Thyroid gland (tissue), 4 donors: ENCODE measurements at regions not wholly inside any gene's neighbourhood (a gene's known extent, or its start where the extent isn't known, plus 50 kb on each side); places are given as distances from the start of the nearest gene placed in this dataset.

Source experiments
- DNase-seq, 2 donors: peaks; one replicate each; pipeline ENCODE4 v3.0.0-alpha.2; 2019
- H3K27ac ChIP-seq, 3 donors: fragments of 200-600 bp; sonication (generic); 1 replicate in 2 of 3; 2 replicates in 1 of 3; pipeline ENCODE4 v1.5.1; 2016 to 2019; ENCODE audit warnings: mild to moderate bottlenecking in 1 of 3, moderate library complexity in 1 of 3
- H3K27me3 ChIP-seq: fragments of 200-600 bp; sonication (generic); one replicate; pipeline ENCODE4 v1.5.1; 2019
- H3K36me3 ChIP-seq, 2 donors: fragments of 200-600 bp; sonication (generic); one replicate each; pipeline ENCODE4 v1.5.1; 2016 to 2019
- H3K4me1 ChIP-seq, 2 donors: fragments of 200-600 bp; sonication (generic); one replicate each; pipeline ENCODE4 v1.5.1; 2017 to 2019
- H3K4me3 ChIP-seq, 3 donors: fragments of 200-600 bp; sonication (generic); replicated peaks in 1 of 3; 1 replicate in 2 of 3; 2 replicates in 1 of 3; pipeline ENCODE4 v1.5.1; 2016; ENCODE audit warnings: mild to moderate bottlenecking in 1 of 3
- H3K9me3 ChIP-seq: fragments of 200-600 bp; sonication (generic); one replicate; pipeline ENCODE4 v1.5.1; 2017
- POLR2A ChIP-seq, 2 donors: fragments of 450-650 bp; IDR thresholded peaks; one replicate each; pipeline ENCODE4 v1.6.1; 2017; ENCODE audit warnings: antibody characterized with exemption in 2 of 2, mild to moderate bottlenecking in 2 of 2, moderate library complexity in 1 of 2
- WGBS, 2 donors: methylation state at CpG; one replicate each; pipeline ENCODE4 v1.1.5; 2017; 5-methylcytosine and 5-hydroxymethylcytosine counted together
- intact Hi-C: fragments of 100-400 bp; cut with DNase I; formaldehyde crosslinking; loops from one replicate; pipeline ENCODE4 v1.15.1; 2023
- TF ChIP-seq, protein P1 (sequence below), 6 experiments: fragments of 200-600 bp in 3 of 6; fragments of 450-650 bp in 3 of 6; sonication (generic) in 3 of 6; IDR thresholded peaks; one replicate each; pipeline ENCODE4 v1.5.1; 2016 to 2019; ENCODE audit warnings: antibody characterized with exemption in 6 of 6, mild to moderate bottlenecking in 2 of 6, inconsistent platforms in 1 of 6, moderate library complexity in 1 of 6

DNA sequence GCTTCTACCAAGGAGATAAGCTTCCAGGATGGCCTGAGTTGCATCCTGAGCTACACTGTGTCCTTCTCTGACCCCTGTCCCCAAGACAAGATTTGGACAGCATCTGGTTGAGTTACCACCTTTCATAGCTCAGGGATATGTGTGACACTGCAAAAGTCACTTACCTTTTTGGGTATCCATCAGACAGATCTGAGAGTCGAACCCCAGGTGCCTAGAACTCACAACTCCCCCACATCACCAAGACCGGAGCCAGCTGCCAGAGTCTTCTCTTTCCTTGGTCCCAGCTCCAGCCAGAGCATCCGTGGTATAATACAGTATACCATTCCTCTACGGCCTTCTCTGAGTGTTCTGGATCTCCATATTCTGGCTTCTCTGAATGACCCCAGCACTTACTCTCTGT is 133.0 kb downstream of the CD83 start:
- Histone ChIP-seq H3K4me3 (no peak overlapping the region), H3K36me3 (no peaks in the 10 kb centered on the region), H3K4me1 (no peaks in the 10 kb centered on the region), H3K27me3 (no peaks in the 10 kb centered on the region), H3K9me3 (no peaks in the 10 kb centered on the region), H3K27ac (no peak overlapping the region)
- no peak for DNase-seq
- 93 to 100% methylated on average over 4 of the region's 4 CpGs for WGBS, 2 donors
- intact Hi-C loops: no loop called here
- no peak for TF ChIP-seq POLR2A (IDR thresholded peaks at IDR 0.05)
- TF ChIP-seq, protein P1, sequence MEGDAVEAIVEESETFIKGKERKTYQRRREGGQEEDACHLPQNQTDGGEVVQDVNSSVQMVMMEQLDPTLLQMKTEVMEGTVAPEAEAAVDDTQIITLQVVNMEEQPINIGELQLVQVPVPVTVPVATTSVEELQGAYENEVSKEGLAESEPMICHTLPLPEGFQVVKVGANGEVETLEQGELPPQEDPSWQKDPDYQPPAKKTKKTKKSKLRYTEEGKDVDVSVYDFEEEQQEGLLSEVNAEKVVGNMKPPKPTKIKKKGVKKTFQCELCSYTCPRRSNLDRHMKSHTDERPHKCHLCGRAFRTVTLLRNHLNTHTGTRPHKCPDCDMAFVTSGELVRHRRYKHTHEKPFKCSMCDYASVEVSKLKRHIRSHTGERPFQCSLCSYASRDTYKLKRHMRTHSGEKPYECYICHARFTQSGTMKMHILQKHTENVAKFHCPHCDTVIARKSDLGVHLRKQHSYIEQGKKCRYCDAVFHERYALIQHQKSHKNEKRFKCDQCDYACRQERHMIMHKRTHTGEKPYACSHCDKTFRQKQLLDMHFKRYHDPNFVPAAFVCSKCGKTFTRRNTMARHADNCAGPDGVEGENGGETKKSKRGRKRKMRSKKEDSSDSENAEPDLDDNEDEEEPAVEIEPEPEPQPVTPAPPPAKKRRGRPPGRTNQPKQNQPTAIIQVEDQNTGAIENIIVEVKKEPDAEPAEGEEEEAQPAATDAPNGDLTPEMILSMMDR (IDR thresholded peaks at IDR 0.05): no peak

DNA sequence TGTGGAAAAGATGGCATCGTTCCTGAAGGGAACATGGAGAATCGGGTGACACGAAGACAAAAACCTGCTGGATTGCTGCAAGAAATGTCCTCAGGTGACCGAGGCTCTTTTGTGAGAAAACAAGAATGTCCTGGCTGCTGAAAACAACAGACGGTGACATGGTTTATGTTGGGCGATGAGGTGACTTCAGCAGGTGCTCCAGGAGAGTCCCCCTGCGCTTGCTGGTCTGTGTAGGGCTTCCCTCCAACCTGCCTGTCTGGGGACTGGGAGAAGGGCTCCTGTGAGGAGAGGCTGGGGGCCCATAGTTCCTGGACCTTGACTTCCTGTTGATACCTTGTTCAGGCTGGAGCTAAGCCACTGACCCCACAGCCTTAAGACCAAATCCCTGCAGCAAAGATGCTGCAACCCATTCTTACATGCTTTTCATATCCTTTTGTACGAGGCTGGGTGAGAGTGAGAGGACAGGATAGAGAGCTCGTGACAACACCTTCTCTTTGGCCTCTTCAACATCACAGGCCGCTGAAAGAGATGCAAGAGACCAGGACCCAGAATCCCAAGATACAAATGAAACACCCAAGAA is 134.8 kb downstream of the CD83 start:
- no peak for DNase-seq
- WGBS, 2 donors: 69 to 73% methylated on average over 10 of the region's 10 CpGs
- H3K36me3 ChIP-seq: no peaks in the 10 kb centered on the region
- intact Hi-C loops: no loop called here
- H3K27ac ChIP-seq: no peak overlapping the region
- no peak for TF ChIP-seq POLR2A (IDR thresholded peaks at IDR 0.05)
- TF ChIP-seq, protein P1 (IDR thresholded peaks at IDR 0.05): no peak
- H3K9me3 ChIP-seq: no peaks in the 10 kb centered on the region
- no peaks in the 10 kb centered on the region for H3K4me1 ChIP-seq
- no peaks in the 10 kb centered on the region for H3K27me3 ChIP-seq
- no peak overlapping the region for H3K4me3 ChIP-seq

DNA sequence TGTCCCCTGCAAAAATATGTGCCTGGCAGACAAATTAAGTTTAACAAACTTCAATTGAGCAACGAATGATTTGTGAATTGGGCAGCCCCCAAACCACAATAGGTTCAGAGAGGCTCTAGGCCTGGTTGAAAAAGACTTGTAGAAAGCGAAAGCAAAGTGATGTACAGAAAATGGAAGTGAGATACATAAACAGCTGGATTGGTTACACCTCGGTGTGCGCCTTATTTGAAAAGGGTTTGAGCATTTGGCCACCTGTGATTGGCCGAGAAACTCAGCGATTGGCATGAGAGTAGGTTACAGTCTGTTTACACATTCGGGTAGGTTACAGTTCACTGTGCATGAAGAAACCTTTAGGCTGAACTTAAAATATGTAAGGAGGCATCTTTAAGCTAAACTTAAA is 136.9 kb downstream of the CD83 start:
- no peak for DNase-seq
- no peak overlapping the region for H3K4me3 ChIP-seq
- no peaks in the 10 kb centered on the region for H3K36me3 ChIP-seq
- intact Hi-C loops: no loop called here
- H3K27ac ChIP-seq: no peak overlapping the region
- no peaks in the 10 kb centered on the region for H3K4me1 ChIP-seq
- H3K27me3 ChIP-seq: no peaks in the 10 kb centered on the region
- H3K9me3 ChIP-seq: no peaks in the 10 kb centered on the region
- WGBS, 2 donors: 88 to 91% methylated on average over 7 of the region's 7 CpGs
- TF ChIP-seq, protein P1 (IDR thresholded peaks at IDR 0.05): no peak
- TF ChIP-seq POLR2A (IDR thresholded peaks at IDR 0.05): no peak

DNA sequence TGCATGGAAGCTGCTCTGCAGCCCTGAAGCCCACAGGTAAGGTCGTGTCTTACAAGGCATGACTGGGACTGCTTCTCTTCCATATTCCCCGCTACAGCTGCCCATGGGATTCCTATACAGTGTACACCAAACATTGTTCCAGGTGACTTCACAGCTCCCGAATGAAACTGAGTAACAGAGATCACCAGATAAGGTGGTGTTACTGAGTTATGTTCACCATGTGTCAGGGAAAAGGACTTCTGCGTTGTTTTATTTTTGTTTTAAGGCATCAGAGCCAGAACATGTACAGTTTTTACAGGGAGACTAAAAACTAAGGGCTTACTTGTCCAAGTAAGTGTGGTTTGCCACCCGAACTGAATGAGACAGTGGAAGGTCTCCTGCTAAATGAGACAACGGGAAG is 138.3 kb downstream of the CD83 start:
- no peak for TF ChIP-seq POLR2A (IDR thresholded peaks at IDR 0.05)
- TF ChIP-seq, protein P1 (IDR thresholded peaks at IDR 0.05): no peak
- WGBS, 2 donors: 80 to 81% methylated on average over 6 of the region's 6 CpGs
- Histone ChIP-seq H3K4me1 (no peaks in the 10 kb centered on the region), H3K9me3 (no peaks in the 10 kb centered on the region), H3K27ac (no peak overlapping the region), H3K27me3 (no peaks in the 10 kb centered on the region), H3K4me3 (no peak overlapping the region), H3K36me3 (no peaks in the 10 kb centered on the region)
- no peak for DNase-seq
- intact Hi-C loops: no loop called here

DNA sequence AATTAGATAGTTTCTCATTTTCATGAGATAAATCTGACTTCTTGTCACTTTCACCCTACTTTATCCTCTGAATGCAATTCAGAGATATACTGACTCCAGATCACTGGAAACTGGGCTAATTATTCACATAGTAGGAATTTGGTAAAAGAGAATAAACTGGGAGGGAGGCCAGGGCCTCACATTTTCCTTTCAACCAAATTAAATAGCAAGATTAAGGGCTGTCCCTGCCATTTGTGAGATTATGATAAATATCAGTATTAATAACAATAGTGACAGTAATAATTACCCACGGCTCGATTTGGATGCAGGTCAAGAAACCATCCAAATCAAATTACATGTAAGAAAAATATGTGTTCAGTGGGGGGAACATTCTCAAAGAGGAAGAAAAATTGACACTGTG is 140.5 kb downstream of the CD83 start:
- WGBS, 2 donors: 77 to 83% methylated on average over 2 of the region's 2 CpGs
- Histone ChIP-seq H3K4me1 (no peaks in the 10 kb centered on the region), H3K27me3 (no peaks in the 10 kb centered on the region), H3K36me3 (no peaks in the 10 kb centered on the region), H3K27ac (no peak overlapping the region), H3K4me3 (no peak overlapping the region), H3K9me3 (no peaks in the 10 kb centered on the region)
- no peak for DNase-seq
- TF ChIP-seq, protein P1 (IDR thresholded peaks at IDR 0.05): no peak
- TF ChIP-seq POLR2A (IDR thresholded peaks at IDR 0.05): no peak
- intact Hi-C loops: no loop called here
